ENCODE measurements at regions not wholly inside any gene's neighbourhood (a gene's known extent, or its start where the extent isn't known, plus 50 kb on each side); places are given as distances from the start of the nearest gene placed in this dataset.

DNA sequence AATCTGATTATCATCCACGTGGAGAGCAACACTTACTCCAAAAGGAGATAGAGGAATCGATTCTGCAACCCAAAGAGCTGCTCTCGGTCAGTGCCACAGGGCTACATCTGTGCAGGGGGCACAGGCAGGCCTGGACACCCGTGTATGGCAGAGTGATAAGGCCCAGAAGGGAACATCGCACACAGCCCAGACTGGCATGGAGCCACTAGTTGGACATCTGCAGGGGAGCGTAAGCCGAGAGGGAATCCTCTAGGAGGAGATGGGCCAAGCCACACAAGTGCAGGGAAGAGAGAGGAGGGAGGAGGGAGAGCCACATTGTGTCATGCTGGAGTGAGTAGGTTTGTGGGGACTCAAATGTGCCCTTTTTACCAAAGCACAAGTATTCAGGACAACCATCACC is 50.4 kb upstream of the ENTPD6 start:
- DNase-seq (ENCODE audit: low read depth) = no peak
- H3K4me3 ChIP-seq (ENCODE audit: low read depth, low read length) = no peak overlapping the region
- TF ChIP-seq, protein P1, sequence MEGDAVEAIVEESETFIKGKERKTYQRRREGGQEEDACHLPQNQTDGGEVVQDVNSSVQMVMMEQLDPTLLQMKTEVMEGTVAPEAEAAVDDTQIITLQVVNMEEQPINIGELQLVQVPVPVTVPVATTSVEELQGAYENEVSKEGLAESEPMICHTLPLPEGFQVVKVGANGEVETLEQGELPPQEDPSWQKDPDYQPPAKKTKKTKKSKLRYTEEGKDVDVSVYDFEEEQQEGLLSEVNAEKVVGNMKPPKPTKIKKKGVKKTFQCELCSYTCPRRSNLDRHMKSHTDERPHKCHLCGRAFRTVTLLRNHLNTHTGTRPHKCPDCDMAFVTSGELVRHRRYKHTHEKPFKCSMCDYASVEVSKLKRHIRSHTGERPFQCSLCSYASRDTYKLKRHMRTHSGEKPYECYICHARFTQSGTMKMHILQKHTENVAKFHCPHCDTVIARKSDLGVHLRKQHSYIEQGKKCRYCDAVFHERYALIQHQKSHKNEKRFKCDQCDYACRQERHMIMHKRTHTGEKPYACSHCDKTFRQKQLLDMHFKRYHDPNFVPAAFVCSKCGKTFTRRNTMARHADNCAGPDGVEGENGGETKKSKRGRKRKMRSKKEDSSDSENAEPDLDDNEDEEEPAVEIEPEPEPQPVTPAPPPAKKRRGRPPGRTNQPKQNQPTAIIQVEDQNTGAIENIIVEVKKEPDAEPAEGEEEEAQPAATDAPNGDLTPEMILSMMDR (IDR thresholded peaks at IDR 0.05; ENCODE audit: insufficient read depth, low read depth, low read length, missing control alignments) = no peak

Measured in GM12865 (cell line).